RPMI8226 (cell line): ENCODE measurements at regions not wholly inside any gene's neighbourhood (a gene's known extent, or its start where the extent isn't known, plus 50 kb on each side); places are given as distances from the start of the nearest gene placed in this dataset.
"Not testable (repeated sequence)": the region's sequence is repeated elsewhere in the genome, so short reads cannot be mapped to it uniquely, and the experiment has no call there.

Experiments used
- DNase-seq: peaks from one replicate; pipeline ENCODE4 v3.0.0-alpha.2; 2015

DNA sequence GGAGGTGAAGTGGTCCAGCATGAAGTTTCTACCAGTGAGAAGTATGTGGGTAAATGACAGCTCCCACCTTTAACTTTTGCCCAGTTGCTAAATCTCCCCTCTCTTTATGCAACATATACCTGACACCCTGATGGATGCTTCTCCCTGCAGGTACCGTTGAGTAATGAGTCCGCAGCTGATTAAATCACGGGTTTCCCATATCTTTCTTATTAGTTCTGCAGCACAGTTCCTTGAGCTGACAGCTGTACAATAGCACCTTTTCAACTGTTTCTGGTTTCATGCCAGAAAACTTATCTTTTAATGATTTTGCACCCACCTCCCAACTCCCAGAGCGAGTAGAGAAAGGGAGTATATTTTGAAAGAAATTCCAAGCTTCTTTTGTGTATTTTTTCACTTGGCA, 161.0 kb upstream of the TUT7 start:
- no peak for DNase-seq

- DNase-seq, result no peak
Observed at GRCh38 chr9:86513429-86513828, 159.2 kb upstream of the TUT7 start.

DNA sequence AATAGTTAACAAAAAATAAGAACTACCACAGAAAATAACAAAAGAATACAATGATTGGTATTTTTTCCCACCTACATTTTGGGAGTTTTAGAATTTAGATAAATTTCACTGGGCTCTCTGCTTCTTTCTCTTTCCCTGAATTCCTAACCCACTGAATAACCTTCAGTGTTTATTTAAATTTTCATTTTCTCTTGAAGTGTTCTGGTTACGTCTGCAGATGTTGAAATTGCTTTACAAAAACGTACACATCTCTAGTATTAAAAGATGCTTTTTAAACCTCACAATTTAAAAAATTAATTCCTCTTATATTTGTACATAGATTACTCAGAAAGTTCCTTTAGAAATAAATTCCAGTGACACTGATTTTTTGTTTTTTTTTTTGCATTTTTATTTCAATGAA, 158.7 kb upstream of the TUT7 start:
- DNase-seq, result no peak

DNA sequence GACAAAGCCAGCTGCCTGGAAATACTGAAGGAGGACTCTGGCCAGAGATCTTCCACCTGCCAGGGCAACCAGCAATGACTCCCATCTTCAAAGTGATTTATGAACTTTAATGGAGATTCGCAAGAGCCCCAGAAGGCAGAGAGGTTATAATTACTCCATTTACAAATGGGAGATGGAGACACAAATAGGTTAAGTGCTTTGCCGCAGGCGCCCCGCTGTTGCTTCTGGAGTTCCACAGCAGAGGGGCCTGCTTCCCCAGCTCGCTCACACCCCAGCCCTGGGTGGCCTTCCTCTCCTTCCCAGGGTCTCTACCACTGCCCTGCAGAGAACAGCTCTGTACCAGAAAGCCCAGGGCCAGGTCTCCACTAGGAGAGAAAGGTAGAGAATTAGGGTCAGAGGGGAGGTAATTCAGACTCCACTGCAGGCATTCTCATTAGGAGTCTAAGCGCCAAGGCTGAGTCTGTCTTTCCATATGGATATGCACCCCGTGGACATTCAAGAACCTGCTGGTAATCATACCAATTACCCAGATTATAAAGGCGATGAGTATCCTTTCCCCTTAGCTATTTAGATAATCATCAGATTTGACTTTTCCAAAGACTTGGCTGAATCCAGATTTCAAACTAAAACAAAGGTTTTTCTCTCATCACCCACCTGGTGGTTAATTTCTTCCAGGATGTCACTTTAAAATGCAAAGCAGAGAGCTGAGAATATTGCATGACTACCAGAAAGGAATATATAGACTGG, 157.6 kb upstream of the TUT7 start:
- no peak for DNase-seq

- no peak for DNase-seq
Observed at GRCh38 chr9:86508208-86508903, 154.1 kb upstream of the TUT7 start.

GRCh38 chr9:86507212-86507630, 153.0 kb upstream of the TUT7 start:
- DNase-seq, result no peak

DNA sequence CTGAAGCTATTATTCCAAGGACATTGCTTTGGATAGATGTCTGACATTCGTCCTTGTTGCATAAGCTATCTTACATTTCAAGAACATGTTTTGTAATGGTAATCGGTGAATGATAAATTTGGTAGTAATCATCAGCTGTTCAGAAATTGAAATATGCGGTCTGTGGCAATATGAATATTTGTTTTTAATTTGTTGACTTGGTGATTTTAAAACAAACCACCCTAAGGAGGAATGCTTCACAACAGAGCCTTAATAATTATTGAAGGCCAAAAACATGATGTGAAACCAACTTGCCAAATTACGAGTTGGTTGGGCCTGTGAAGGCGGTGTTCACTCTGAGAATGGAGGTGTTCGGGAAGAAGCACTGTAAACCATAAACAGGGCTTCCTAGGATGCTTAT, 149.7 kb upstream of the TUT7 start:
- no peak for DNase-seq

DNA sequence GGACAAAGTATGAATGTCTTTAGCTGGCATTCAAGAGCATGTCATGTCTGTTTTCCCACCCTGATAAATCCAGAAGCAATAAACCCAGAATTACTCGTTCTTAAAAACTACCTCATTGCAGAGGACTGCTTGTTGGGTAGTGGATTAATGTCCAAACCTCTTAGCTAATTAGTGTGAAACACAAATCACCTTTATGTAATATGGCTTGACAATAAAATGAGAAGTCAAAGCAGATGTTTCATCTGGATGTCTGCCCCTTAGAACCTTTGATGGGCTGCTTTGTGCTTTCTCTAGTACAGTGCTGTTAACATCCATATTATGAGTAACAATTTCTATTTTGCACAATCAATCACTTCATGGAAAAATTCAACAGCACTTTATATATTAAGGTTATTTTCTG, 149.1 kb upstream of the TUT7 start:
- DNase-seq, result no peak

DNA sequence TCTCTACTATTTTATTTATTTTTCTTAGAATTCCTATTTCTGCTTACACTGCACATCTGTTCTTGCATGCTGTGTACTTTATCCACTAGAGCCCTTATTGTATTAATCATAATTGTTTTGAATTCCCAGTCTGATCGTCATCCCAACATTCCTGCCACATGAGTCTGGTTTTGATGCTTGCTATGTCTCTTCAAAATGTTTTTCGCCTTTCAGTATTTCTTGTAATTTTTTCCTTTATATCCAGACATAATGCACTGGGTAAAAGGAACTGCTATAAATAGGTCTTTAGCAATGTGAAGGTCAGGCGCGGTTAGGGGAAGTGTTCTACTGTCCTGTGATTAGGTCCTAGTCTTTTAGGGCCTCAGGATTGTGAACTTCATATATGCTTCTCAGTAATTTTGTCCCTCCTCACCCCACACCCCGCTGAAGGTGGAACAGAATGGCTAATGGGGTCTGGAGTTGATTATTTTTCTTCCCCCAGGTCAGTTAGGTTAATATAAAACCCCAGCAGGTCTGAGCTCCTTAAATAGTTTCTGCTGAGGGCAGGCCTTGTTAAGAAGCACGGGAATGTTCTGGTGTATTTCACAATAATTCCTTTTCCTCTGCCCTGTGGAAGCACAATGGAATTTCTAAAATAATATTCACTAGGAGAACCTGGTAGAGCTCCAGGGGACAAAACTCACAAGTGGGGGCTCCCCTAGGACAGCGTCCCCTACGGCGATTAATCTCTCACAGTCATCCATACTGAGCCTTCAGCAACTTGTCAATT, 146.6 kb upstream of the TUT7 start:
- DNase-seq, result no peak

- no peak for DNase-seq
Observed at GRCh38 chr9:86500031-86500430, 145.8 kb upstream of the TUT7 start.

DNA sequence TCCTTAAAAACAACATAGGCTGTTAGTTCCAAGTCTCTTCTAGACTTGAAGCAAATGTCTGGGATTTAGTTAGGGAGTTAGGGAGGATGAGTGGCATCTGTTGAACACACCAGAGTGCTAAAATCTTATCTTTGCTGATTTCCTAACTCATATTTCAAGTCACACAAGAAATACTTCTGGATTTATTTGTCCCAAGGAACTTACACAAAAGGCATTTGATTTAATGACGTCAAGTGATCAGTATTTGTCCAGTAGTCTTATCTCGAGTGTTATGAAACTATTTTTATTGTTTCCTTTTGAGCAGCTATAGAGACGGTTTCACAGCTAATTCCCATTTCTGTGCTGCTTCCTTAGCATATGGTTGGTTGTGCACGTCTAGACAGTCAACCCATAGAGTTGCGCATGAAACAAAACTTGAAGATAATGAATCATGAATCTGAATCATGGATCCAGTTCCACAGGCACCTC, 140.5 kb upstream of the TUT7 start:
- no peak for DNase-seq

GRCh38 chr9:86491468-86492266, 137.5 kb upstream of the TUT7 start:
- DNase-seq, result no peak

- DNase-seq, result no peak
Observed at GRCh38 chr9:86488794-86489193, 134.6 kb upstream of the TUT7 start.

- DNase-seq, result no peak
Observed at GRCh38 chr9:86488345-86488744, 134.1 kb upstream of the TUT7 start.

DNA sequence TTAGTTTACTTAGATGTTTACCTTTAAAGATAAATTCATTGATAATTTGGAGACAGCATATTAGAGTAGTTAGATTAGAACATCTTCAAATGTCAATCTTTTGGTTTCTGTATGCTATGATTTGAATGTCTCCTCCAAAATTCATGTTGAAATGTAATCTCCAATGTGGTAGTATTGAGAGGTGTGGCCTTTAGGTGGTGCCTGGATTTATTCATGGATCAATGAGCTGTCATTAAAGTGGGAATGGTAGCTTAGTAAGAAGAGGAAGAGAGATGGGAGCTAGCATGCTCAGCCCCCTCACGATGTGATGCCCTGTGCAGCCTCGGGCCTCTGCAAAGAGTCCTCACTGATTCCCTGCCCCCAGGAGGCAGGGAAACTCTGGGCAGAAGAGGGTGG, 133.6 kb upstream of the TUT7 start:
- no peak for DNase-seq

- peak; percentile 22 for DNase-seq
Observed at GRCh38 chr9:86486891-86487837, 133.0 kb upstream of the TUT7 start.

GRCh38 chr9:86485359-86485758, 131.1 kb upstream of the TUT7 start:
- DNase-seq, result no peak

DNA sequence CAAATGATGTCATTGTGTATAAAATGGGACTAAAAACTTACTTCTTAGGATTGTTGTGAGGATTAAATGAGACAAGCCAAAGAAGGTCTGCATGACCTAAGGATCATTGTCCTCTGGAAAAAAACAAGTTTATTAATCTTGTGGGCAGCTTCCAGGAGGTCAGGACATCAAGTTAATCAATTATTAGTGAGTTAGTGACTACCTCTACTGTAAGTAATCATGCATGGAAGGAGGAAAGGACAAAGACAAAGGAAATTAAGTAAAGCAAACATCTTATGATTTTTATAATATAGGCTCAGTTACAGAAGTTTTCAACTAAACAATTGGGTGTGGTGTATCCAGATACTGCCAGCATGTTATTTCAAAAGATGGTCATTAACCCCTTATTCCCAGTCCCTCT, 129.3 kb upstream of the TUT7 start:
- DNase-seq, result no peak

DNA sequence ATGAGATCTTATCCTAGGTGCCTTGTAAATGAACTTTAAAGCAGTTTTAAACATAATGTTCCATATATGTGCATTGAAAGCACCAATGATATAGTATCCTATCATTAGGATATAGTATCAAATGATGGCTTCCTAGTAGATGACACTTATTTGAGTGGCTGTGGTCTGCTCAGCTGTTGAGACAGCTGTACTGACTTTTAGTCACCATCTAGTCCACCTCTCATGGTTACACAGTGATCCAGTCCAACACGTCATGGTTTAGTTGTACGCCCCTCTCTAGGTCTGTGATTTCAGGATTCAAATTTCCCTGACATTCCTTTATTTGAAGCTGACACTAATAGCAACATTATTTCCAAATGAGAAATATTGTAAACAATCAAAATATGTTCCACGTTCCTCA, 127.3 kb upstream of the TUT7 start:
- no peak for DNase-seq

DNA sequence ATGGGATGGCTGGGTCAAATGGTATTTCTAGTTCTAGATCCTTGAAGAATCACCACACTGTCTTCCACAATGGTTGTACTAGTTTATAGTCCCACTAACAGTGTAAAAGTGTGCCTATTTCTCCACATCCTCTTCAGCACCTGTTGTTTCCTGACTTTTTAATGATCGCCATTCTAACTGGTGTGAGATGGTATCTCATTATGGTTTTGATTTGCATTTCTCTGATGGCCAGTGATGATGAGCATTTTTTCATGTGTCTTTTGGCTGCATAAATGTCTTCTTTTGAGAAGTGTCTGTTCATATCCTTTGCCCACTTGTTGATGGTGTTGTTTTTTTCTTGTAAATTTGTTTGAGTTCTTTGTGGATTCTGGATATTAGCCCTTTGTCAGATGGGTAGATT, 121.0 kb upstream of the TUT7 start:
- not testable (repeated sequence) for DNase-seq

DNA sequence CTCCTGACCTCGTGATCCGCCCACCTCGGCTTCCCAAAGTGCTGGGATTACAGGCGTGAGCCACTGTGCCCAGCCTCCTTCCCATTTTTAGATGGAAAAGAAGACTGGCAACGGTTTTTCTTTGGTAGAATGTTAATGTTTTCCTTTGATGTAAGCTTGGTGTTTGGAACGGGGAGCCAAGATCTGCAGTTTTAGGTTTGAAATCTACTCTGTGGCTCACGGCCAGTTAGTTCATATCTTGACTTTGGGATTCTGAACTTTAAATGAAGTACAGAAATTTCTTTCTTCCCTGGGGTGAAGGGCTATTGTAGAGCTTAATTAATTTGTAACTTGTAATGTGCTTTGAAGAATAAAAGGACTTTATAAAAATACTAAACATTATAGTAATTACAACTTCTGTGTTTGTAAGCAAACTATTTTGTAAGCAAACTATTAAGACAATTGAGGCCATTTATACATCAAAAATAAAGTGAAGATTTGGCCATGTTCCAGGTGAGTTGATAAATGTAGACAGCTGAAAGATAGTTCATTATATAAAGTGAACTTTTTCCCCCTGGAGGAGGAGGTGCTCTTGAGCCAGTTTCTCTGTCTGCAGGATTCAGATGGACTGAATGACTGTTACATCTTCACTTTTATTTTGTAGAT, 117.1 kb upstream of the TUT7 start:
- no peak for DNase-seq
